NCI-H2196 treated with DMSO at 0.1 percent for 48 hours (cell line): ENCODE measurements at regions not wholly inside any gene's neighbourhood (a gene's known extent, or its start where the extent isn't known, plus 50 kb on each side); places are given as distances from the start of the nearest gene placed in this dataset.
"Not testable (repeated sequence)": the region's sequence is repeated elsewhere in the genome, so short reads cannot be mapped to it uniquely, and the experiment has no call there.

Experiments used
- DNase-seq: peaks from one replicate; lab custom pipeline; 2025; ENCODE audit not compliant: unreplicated experiment; lab: John Stamatoyannopoulos, UW

DNA sequence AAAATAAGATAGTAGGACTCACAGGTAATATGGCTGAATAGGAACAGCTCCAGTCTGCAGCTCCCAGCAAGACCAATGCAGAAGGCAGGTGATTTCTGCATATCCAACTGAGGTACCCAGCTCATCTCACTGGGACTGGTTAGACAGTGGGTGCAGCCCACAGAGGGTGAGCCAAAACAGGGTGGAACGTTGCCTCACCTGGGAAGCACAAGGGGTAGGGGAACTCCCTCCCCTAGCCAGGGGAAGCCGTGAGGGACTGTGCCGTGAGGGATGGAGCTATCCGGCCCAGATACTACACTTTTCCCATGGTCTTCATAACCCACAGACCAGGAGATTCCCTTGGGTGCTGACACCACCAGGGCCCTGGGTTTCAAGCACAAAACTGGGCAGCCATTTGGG, 114.8 kb upstream of the GNAI1 start:
- DNase-seq: not testable (repeated sequence)

- DNase-seq: no peak
Observed at GRCh38 chr7:80018941-80019808, 115.5 kb upstream of the GNAI1 start.

- no peak for DNase-seq
Observed at GRCh38 chr7:80017101-80017698, 117.4 kb upstream of the GNAI1 start.

- no peak for DNase-seq
Observed at GRCh38 chr7:80014511-80014910, 120.1 kb upstream of the GNAI1 start.

- DNase-seq: no peak
Observed at GRCh38 chr7:80008039-80008438, 126.6 kb upstream of the GNAI1 start.

DNA sequence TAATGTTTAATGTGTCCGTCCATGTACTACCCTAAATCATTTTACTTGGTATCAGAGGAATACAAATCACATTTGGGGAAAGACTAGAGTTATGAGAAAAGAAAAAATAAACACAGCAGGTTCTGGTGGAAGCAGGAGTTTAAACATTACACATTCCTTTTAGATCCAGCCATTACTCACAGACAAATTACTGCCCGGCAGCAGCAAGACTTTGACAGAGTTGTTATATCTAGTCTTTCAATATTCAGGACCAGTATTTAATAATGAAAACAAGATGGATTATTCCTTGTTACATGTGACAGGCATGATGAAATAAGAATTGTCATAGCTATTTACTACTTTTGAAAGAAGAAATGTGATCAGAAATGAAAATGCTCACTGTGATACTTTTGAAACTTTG, 131.8 kb upstream of the GNAI1 start:
- DNase-seq: no peak

GRCh38 chr7:79998363-79998762, 136.3 kb upstream of the GNAI1 start:
- no peak for DNase-seq

- DNase-seq: no peak
Observed at GRCh38 chr7:79997345-79997744, 137.3 kb upstream of the GNAI1 start.

DNA sequence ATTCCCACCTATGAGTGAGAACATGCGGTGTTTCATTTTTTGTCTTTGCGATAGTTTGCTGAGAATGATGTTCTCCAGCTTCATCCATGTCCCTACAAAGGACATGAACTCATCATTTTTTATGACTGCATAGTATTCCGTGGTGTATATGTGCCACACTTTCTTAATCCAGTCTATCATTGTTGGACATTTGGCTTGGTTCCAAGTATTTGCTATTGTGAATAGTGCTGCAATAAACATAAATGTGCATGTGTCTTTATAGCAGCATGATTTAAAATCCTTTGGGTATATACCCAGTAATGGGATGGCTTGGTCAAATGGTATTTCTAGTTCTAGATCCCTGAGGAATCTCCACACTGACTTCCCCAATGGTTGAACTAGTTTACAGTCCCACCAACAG, 138.9 kb upstream of the GNAI1 start:
- not testable (repeated sequence) for DNase-seq

GRCh38 chr7:79988653-79989052, 146.0 kb upstream of the GNAI1 start:
- DNase-seq: no peak

- no peak for DNase-seq
Observed at GRCh38 chr7:79984210-79984609, 150.4 kb upstream of the GNAI1 start.

DNA sequence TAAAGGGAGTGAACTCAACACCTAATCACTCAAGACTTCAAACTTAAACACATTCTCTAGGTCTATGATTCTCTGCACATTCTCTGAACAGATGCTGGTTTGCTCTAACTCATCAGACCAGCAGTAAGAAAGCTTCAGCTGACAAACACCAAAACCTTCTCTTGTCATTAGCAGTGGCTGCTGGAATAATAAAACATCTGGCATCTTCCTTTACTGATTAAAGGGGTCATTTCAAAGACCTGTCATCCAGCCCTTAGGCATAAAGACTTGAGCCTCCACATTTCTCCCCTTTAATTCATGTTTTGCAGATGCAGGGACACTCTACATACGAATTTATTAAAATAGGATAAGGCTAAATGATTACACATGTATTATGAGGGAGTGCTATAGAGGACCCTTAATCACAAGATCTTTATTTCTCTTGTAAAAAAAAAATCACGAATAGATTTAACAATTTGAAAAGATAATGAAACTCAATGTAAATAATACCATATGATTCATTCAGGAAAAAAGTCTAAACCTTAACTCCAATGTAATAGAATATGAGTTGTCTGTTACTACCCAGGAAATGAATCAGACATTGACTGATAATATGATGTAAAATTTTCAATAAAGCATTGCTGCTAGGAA, 152.4 kb upstream of the GNAI1 start:
- no peak for DNase-seq

DNA sequence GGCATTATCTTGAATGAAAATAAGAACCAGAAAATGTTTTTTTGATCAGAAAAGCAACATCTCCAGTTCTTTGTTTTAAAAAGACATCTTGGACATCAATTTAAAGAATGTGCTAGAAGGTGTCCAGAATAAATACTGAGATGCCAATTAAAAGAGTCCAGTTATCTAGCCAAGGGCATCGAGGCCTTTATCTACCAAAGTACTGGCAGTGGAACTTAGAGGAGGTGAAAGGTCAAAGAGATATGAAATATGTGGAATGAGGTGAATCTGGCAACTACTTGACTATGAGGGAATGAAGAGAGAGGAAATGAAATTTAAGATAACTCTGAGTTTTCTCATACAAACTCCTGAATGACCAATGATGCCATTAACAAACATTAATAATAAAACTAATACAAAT, 154.3 kb upstream of the GNAI1 start:
- DNase-seq: no peak

GRCh38 chr7:79979437-79979836, 155.2 kb upstream of the GNAI1 start:
- no peak for DNase-seq

DNA sequence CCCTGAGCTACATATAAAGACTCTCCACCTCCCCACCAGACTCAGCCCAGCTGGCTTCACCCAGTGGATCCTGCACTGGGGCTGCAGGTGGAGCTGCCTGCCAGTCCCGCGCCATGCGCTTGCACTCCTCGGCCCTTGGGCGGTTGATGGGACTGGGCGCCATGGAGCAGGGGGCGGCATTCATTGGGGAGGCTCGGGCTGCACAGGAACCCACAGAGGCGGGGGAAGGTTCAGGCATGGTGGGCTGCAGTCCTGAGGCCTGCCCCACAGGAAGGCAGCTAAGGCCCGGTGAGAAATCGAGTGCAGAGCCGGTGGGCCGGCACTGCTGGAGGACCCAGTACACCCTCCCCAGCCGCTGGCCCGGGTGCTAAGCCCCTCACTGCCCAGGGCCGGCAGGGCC, 157.2 kb upstream of the GNAI1 start:
- no peak for DNase-seq

- DNase-seq: not testable (repeated sequence)
Observed at GRCh38 chr7:79976711-79977020, 158.0 kb upstream of the GNAI1 start.

GRCh38 chr7:79975986-79976710, 158.5 kb upstream of the GNAI1 start:
- not testable (repeated sequence) for DNase-seq

- no peak for DNase-seq
Observed at GRCh38 chr7:79973455-79973854, 161.2 kb upstream of the GNAI1 start.

- no peak for DNase-seq
Observed at GRCh38 chr7:79971058-79971457, 163.6 kb upstream of the GNAI1 start.

DNA sequence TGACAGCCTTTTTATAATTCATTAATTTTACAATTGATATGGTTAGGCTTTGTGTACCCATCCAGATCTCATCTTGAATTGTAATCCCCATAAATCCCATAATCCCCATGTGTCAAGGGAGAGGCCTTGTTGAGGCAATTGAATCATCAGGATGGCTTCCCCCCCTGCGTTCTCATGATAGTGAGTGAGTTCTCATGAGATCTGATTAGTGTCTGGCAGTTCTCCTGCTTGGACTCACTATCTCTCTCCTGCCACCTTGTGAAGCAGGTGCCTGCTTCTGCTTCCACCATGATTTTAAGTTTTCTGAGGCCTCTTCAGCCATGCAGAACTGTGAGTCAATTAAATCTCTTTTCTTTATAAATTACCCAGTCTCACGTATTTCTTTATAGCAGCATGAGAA, 165.7 kb upstream of the GNAI1 start:
- no peak for DNase-seq

GRCh38 chr7:79968077-79968648, 166.5 kb upstream of the GNAI1 start:
- no peak for DNase-seq
